GM18517 (cell line): ENCODE measurements at regions not wholly inside any gene's neighbourhood (a gene's known extent, or its start where the extent isn't known, plus 50 kb on each side); places are given as distances from the start of the nearest gene placed in this dataset.
"Not testable (repeated sequence)": the region's sequence is repeated elsewhere in the genome, so short reads cannot be mapped to it uniquely, and the experiment has no call there.

Experiments used
- ATAC-seq: cut with Tn5 transposase; IDR thresholded peaks from one replicate; pipeline ENCODE4 v1.9.1; 2021; ENCODE audit warnings: mild to moderate bottlenecking, moderate library complexity; ENCODE audit not compliant: unreplicated experiment

DNA sequence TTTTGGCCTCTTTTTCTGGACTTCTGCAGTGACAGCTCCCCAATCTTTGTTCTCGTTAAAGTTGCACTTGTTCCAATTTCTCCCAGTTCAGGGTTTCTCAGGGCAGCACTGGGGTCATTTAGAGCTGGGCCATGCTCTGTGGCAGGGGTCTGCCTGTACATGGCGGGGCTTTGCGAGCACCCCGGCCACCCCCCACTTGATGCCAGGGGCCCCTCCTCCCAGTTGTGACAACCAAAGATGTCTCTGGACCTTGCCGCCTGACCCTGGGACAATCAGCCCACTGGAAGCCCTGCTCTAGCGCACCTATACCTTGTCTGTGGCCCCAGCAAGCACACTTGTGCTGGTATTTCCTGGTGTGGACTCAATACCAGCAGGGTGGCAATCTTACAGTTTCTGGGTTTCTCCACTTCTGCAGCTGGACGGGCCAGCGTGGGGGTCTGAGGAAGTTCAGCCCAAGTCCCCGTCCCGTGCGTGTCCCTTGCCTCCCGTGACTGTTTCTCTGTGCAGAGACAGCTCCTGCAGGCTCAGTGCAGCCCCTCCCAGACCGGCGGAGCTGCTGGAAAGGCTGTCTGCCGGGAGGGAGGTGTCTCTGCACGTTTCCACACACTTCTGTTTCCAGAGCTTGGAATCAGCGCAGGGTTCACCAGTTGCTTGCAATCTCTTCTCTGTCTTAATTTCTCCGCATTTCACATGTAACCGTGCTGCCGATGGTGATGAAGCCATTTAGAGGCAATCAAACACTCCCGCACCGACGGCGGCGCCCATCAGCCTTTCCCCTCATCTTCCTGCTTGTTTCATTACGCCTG, 1328.9 kb downstream of the BRD1 start:
- no peak for ATAC-seq

DNA sequence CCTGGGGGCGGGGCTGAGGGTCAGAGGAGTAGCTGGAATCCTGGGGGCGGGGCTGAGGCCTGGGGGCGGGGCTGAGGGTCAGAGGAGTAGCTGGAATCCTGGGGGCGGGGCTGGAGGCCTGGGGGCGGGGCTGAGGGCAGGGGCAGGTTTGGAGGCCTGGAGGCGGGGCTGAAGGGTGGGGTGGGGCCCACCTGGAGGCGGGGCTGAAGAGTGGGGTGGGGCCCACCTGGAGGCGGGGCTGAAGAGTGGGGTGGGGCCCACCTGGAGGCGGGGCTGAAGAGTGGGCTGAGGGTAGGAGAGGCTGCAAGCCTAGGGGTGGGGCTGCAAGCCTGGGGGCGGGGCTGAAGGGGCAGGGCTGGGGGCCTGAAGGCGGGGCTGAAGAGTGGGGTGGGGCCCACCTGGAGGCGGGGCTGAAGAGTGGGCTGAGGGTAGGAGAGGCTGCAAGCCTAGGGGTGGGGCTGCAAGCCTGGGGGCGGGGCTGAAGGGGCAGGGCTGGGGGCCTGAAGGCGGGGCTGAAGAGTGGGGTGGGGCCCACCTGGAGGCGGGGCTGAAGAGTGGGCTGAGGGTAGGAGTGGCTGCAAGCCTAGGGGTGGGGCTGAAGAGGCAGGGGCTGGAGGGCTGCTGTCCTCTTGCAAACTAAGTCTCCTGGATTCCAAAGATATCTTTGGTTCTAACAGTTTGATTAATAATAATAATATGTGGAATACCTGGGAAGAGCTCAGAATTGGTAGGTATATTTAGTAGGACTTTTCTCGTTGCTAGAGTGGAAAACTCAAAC, 1329.7 kb downstream of the BRD1 start:
- ATAC-seq: not testable (repeated sequence)

DNA sequence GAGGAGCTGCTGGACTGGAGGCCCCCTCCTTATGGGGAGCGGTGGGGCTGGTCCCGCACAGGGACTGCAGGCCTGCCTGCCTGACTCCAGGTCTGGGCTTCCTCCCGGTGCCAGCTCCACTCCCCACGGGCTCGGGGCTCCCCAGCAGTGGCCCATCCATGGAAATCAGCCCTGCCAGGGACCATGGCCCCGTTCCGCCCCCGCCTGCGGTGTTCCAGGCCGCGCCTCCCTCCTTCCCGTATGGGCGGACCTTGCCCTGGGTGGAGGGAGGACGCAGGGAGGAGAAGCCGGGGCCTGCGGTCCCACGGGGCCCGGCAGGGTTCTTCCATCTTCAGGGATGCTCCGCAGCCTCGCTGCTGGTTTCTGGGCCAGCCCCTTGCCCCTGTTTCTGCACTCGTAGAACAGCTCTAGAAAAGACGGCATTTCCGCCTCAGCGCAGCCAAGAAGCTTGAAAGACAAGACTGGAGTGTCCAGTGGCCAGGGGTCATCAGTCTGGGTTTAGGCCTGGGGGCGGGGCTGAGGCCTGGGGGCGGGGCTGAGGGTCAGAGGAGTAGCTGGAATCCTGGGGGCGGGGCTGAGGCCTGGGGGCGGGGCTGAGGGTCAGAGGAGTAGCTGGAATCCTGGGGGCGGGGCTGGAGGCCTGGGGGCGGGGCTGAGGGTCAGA, 1330.6 kb downstream of the BRD1 start:
- no peak for ATAC-seq

DNA sequence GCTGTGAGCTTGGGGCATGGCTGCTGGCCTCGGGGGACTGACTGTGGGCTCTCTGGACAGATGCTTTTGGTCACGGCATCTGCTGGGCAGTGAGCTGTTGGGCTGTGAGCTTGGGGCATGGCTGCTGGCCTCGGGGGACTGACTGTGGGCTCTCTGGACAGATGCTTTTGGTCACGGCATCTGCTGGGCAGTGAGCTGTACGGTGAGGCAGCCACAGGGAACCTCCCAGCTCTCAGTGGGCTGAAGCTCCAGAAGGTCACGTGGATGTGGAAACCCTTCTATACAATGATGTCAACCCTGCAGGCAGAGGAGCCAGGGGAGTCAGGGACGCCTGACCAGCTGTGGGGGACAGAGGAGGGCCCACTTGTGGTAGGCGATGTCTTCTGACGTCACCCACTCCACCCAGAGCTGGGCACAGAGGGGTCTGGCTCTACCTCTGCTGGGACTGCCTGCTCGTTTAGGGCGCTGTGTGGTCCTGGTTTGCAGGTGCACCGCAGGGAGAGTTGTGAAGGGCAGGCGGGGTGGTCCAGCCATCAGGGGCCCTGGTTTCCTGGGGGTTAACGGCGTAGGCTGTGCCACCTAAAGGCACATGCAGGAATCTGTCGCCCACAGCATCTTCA, 1331.3 kb downstream of the BRD1 start:
- no peak for ATAC-seq

DNA sequence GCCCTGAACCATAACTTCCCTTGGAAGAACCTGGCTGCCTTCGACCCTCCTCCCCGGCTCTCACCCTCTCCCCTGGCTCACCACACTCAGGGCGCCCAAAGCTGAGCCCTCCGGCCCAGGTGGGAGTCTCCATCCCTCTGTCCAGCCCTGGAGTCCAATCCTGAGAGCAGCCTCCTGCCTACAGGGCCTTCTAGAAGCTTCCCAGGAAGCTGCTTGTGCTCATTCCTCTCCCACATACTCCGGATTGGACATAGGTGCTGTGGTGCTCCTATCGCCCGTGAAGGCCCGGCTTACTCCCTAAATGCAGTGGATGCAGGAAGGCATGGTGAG, 1332.0 kb downstream of the BRD1 start:
- ATAC-seq: no peak

DNA sequence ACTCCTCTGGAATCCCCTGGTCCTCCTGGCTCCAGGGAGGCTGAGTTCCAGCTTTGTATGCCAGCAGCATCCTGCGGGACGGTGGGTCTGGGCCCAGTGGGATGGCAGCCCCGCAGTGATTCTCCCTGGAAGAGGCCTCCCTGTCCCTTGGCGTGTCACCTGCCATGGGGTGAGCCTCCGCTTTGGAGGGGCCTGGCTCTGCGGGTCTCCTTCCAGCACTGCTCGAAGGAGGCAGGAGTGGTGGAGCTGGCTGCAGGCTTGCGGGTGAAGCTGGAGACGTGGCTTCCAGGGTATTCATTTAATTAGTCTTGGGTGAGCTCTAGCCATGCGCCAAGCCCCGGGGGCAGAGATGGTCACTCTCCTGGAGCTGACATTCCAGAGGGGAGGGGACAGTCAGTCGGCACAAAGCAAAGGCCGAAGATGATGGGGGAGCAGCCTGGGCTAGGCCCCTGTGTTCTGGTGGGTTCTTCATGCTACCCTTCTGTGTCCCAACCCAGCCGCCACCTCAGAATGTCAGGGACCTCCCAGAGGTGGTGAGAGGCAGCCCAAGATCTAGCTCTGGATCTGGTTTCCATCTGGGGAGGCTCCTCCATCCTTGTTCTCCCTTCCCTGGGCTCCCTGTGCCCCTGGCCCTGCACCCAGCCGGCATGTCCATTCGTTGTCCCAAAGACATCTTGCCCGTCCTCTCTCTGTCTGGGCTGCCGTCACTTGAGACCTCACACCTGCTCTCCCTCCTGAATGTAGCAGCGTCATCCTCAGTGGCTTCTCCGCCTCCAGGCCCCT, 1332.5 kb downstream of the BRD1 start:
- no peak for ATAC-seq

- no peak for ATAC-seq
Observed at GRCh38 chr22:48494256-48494967, 1333.3 kb downstream of the BRD1 start.

- ATAC-seq: no peak
Observed at GRCh38 chr22:48493733-48494132, 1333.9 kb downstream of the BRD1 start.

- ATAC-seq: no peak
Observed at GRCh38 chr22:48492366-48493320, 1335.0 kb downstream of the BRD1 start.

DNA sequence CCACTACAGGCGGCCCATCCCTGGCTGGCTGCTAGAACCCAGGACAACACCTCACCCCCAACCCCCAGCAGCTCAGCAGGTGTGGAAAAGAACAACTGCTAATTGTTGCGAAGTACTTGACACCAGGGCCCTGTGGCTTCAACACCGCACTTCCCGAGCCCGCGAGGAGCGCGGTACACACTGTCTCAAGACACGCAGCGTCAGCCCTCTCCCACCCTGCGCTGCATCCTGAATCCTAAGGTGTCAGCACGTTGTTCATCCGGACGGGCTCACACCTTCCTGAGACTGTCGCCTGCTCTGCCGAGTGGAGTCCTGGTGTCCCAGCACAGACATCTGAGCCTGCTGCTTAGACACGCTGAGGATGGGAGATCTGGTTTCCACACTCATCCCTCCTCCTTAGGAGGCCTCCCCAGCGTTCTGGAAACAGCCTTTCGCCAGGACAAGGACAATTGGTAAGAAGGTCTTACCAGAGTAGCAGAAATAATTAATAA, 1336.2 kb downstream of the BRD1 start:
- ATAC-seq: no peak

DNA sequence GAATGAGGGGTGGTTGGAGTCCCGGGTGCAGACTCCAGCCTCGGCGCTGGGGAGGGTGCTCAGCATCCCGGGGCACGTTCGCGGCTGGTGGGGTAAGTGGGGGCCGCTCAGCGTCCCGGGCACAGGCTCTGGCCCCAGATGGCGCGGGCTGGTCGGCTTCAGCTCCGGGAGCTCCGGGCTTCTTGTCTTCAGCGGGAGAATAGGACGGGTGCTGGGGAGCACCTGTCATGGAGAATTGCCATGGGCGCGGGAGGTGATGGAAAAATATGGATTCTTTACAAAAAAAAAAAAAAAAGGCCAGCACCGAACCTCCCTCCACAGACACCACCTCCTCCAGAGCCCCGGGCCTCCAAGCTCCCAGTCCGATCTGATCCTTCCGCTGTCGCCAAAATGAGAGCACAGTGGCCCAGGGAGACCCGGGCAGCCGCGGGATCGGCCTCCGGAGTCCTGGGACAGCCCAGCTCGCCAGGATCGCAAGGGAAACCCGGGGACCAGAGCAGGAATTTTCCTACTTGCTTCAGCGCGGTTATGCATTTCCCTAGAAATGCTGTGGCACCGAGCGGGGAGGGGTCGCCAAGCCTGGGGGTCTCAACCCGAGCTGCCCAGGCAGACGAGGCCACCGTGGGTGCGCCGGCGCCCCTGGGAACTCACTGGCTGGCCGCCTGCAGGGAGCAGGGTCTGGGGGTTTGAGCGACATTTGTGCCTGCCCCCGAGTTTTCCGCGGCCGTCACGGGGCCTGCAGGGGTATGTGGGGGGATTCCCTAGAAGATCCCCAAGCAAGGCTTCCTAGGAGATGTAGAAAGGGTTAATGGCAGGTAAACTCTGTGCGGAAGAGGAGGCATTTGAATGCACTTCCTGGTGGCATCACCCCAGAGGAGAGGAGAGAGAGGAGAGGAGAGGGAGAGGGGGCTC, 1336.9 kb downstream of the BRD1 start:
- ATAC-seq: no peak

DNA sequence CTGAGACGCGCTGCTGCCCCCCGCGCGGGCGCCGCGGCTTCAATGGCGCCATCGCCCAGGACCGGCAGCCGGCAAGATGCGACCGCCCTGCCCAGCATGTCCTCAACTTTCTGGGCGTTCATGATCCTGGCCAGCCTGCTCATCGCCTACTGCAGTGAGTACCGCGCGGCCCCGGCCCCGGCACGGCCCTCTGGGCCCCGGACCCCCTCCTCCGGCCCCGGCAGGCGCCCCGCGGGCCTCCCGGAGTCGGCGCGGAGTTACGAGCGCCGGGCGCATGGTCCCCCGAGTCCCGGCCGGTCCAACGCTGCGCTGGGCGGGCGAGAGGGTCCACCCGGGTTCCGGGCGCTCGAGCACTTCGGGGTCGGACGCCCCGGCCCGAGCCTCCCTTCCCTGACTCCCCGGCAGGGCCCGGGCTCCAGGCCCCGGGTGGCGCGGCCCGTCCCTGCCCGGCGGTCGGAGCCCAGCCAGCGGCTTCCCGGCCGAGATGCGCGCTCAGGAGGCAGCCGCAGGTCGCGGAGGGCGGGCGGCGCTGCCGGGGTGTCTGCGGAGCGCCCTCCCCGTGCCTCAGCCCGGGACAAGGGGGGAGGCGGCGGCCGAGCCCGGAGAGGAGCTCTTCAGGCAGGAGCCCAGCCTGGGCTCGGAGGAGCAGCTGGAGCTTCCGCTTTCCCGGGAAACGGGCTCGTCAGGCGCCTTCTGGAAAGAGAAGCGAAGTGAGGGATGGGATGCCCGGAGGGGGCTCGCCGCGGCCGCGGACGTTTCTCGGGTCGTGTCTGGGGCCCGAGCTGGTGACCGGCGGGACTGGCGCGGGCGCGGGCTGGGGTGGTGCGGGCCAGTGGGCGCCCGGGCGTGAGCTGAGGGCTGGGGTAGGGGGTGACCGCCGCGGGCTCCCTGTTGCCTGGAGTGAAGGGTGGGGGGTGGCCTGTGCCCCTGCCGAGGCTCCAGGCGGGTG, 1337.8 kb downstream of the BRD1 start:
- no peak for ATAC-seq

DNA sequence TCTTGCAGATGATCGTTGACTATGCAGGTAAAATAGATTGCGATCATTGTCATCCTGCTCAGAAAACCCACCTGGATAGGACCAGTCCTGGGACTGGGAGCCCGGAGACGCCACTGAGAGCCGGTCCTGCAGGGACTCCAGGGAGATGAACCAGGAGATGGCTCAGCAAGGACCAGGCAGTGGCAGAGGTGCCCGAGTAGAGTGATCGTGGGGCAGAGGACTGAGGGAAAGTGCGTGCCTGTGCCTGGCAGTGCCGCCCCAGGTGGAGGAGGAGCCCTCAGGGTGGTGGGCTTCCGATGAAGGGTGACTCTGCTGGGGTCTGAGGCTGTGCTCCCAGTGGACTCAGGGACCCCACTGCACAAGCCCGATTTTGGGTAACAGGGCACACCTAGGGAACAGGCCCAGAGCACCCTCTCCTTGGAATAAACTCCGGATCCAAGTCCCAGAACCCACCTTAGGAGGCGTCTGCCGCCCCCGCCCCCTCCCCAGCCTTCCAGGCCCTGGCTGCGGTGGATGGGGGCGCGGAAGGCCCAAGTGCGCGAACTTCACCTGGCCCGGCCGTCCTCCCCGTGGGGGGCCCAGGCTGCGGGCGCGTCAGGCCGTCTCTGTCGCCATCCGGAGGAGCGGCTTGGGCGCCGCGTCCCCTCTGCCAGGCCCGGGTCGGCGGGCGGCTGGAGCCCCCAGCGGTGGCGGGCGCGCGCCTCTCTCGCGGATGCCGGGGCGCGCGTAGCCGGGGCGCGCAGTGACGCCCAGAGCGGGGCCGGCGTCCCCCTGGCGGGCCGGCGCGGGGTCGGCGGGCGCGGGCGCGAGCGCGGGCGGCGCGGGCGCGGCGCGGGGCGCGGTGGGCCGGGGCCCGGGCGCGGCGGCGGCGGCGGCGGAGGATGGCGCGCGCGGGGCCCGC, 1338.8 kb downstream of the BRD1 start:
- ATAC-seq: no peak

GRCh38 chr22:48488149-48488551, 1339.5 kb downstream of the BRD1 start:
- no peak for ATAC-seq

- ATAC-seq: no peak
Observed at GRCh38 chr22:48486558-48486957, 1341.1 kb downstream of the BRD1 start.

DNA sequence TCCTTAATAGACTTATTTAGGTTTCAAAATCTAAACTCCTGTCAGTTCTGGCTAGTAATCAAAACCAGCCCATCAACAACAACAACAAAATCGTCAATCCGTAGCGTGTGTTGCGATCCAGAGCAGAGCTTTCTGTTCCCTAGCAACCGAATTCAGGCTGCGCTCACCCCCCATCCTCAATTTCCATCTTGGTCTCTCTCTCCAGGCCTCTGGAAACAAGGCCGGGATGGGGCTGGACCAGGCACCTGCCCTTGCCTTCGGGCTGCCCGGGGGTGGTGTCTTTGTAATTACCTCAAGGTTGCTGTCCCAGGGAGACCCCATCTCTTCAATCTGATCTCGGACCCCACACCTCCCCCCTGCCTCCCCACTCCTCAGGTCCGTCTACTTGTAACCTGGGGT, 1341.5 kb downstream of the BRD1 start:
- no peak for ATAC-seq
